Lung (tissue), 11 donors: ENCODE measurements at regions not wholly inside any gene's neighbourhood (a gene's known extent, or its start where the extent isn't known, plus 50 kb on each side); places are given as distances from the start of the nearest gene placed in this dataset.

Source experiments
- ATAC-seq: fragments of 200-7000 bp; cut with Tn5 transposase; one replicate; pipeline ENCODE4 v1.9.1; 2020; ENCODE audit warnings: moderate number of reproducible peaks; ENCODE audit not compliant: insufficient read depth, low FRiP score
- DNase-seq, 3 donors: peaks; one replicate each; pipeline ENCODE4 v3.0.0-alpha.2; 2013 to 2017
- H3K27ac ChIP-seq, 2 donors: one replicate each; pipeline ENCODE4 v1.5.1; 2013; ENCODE audit warnings: mild to moderate bottlenecking in 2 of 2, moderate library complexity in 2 of 2, control low read depth in 1 of 2, inconsistent platforms in 1 of 2, low read depth in 1 of 2, low read length in 1 of 2
- H3K27me3 ChIP-seq, 3 donors: one replicate each; pipeline ENCODE4 v1.5.1; 2013; ENCODE audit warnings: low read length in 2 of 3; ENCODE audit not compliant: control insufficient read depth in 3 of 3, insufficient read depth in 3 of 3
- H3K36me3 ChIP-seq, 4 donors: one replicate each; pipeline ENCODE4 v1.5.1; 2013; ENCODE audit warnings: low read length in 4 of 4, mild to moderate bottlenecking in 1 of 4, moderate library complexity in 1 of 4; ENCODE audit not compliant: control insufficient read depth in 4 of 4, insufficient read depth in 4 of 4
- H3K4me1 ChIP-seq, 5 donors: one replicate each; pipeline ENCODE4 v1.5.1; 2013; ENCODE audit warnings: low read length in 5 of 5, mild to moderate bottlenecking in 2 of 5, moderate library complexity in 1 of 5; ENCODE audit not compliant: control insufficient read depth in 5 of 5, insufficient read depth in 5 of 5
- H3K4me3 ChIP-seq: one replicate; pipeline ENCODE4 v1.5.1; 2013; ENCODE audit warnings: mild to moderate bottlenecking, control low read depth, moderate library complexity
- H3K9ac ChIP-seq, 2 donors: one replicate each; pipeline ENCODE4 v1.5.1; 2013; ENCODE audit warnings: low read length in 2 of 2, control low read depth in 1 of 2; ENCODE audit not compliant: insufficient read depth in 1 of 2
- H3K9me3 ChIP-seq, 4 donors: one replicate each; pipeline ENCODE4 v1.5.1; 2013; ENCODE audit warnings: low read length in 3 of 4, mild to moderate bottlenecking in 1 of 4, moderate library complexity in 1 of 4; ENCODE audit not compliant: control insufficient read depth in 4 of 4, insufficient read depth in 3 of 4
- CTCF ChIP-seq: IDR thresholded peaks from 2 replicates; pipeline ENCODE4 v1.5.1; 2012; ENCODE audit warnings: mild to moderate bottlenecking; ENCODE audit errors: control extremely low read depth, extremely low read depth
- WGBS, 2 donors: extraction: QIAGEN DNeasy Blood & Tissue Kit; methylation state at CpG; one replicate each; pipeline ENCODE4 v1.1.7; 2013; 5-methylcytosine and 5-hydroxymethylcytosine counted together
- donor health status: control.
- donor health status: control.
- donor health status: Bipolar disorder and iron deficiency.
- donor health status: healthy.
- donor health status: DM: yes; HTN: yes; CAD: no.

GRCh38 chr3:22419261-22419660 lies 668.3 kb upstream of the ZNF385D start:
- ATAC-seq = no peak
- no peaks in the 10 kb centered on the region for H3K27me3 ChIP-seq
- H3K9me3 ChIP-seq = peaks cover 0 to 4% (median 1%) of the 10 kb centered on the region in 4 donors
- H3K9ac ChIP-seq = no peak overlapping the region
- H3K4me3 ChIP-seq = no peak overlapping the region
- no peak for DNase-seq
- TF ChIP-seq CTCF = no peak
- no peak overlapping the region for H3K27ac ChIP-seq
- no peaks in the 10 kb centered on the region for H3K4me1 ChIP-seq
- no peaks in the 10 kb centered on the region for H3K36me3 ChIP-seq

GRCh38 chr3:22421589-22421988 lies 670.6 kb upstream of the ZNF385D start:
- ATAC-seq (no peak), DNase-seq (no peak)
- H3K9me3 ChIP-seq = peaks cover 0 to 4% (median 0%) of the 10 kb centered on the region in 4 donors
- no peaks in the 10 kb centered on the region for H3K4me1 ChIP-seq
- H3K4me3 ChIP-seq = no peak overlapping the region
- H3K27me3 ChIP-seq = no peaks in the 10 kb centered on the region
- H3K9ac ChIP-seq = no peak overlapping the region
- 74 to 78% methylated on average over 4 of the region's 4 CpGs for WGBS, 2 donors
- H3K36me3 ChIP-seq = no peaks in the 10 kb centered on the region
- TF ChIP-seq CTCF = no peak
- no peak overlapping the region for H3K27ac ChIP-seq

- ATAC-seq (no peak), DNase-seq (no peak)
- WGBS, 2 donors = 35 to 61% methylated on average over 1 of the region's 1 CpG
- H3K4me3 ChIP-seq = no peak overlapping the region
- no peaks in the 10 kb centered on the region for H3K27me3 ChIP-seq
- H3K9me3 ChIP-seq = no peaks in the 10 kb centered on the region
- no peak for TF ChIP-seq CTCF
- no peaks in the 10 kb centered on the region for H3K36me3 ChIP-seq
- no peak overlapping the region for H3K27ac ChIP-seq
- H3K9ac ChIP-seq = no peak overlapping the region
- no peaks in the 10 kb centered on the region for H3K4me1 ChIP-seq
These were observed 680.3 kb upstream of the ZNF385D start for GRCh38 chr3:22431334-22431733.

GRCh38 chr3:22439626-22440025 lies 688.6 kb upstream of the ZNF385D start:
- Histone ChIP-seq H3K36me3 (no peaks in the 10 kb centered on the region), H3K4me3 (no peak overlapping the region), H3K9me3 (no peaks in the 10 kb centered on the region), H3K9ac (no peak overlapping the region), H3K27me3 (no peaks in the 10 kb centered on the region), H3K4me1 (no peaks in the 10 kb centered on the region), H3K27ac (no peak overlapping the region)
- no peak for DNase-seq
- no peak for ATAC-seq
- 85 to 87% methylated on average over 4 of the region's 4 CpGs for WGBS, 2 donors
- no peak for TF ChIP-seq CTCF
